Thyroid gland (tissue), 4 donors: ENCODE measurements at regions not wholly inside any gene's neighbourhood (a gene's known extent, or its start where the extent isn't known, plus 50 kb on each side); places are given as distances from the start of the nearest gene placed in this dataset.

Experiments
- POLR2A ChIP-seq, 2 donors: fragments of 450-650 bp; IDR thresholded peaks; one replicate each; pipeline ENCODE4 v1.6.1; 2017; ENCODE audit warnings: antibody characterized with exemption in 2 of 2, mild to moderate bottlenecking in 2 of 2, moderate library complexity in 1 of 2
- TF ChIP-seq, protein P1 (sequence below), 6 experiments: fragments of 200-600 bp in 3 of 6; fragments of 450-650 bp in 3 of 6; sonication (generic) in 3 of 6; IDR thresholded peaks; one replicate each; pipeline ENCODE4 v1.5.1; 2016 to 2019; ENCODE audit warnings: antibody characterized with exemption in 6 of 6, mild to moderate bottlenecking in 2 of 6, inconsistent platforms in 1 of 6, moderate library complexity in 1 of 6

- TF ChIP-seq, protein P1, sequence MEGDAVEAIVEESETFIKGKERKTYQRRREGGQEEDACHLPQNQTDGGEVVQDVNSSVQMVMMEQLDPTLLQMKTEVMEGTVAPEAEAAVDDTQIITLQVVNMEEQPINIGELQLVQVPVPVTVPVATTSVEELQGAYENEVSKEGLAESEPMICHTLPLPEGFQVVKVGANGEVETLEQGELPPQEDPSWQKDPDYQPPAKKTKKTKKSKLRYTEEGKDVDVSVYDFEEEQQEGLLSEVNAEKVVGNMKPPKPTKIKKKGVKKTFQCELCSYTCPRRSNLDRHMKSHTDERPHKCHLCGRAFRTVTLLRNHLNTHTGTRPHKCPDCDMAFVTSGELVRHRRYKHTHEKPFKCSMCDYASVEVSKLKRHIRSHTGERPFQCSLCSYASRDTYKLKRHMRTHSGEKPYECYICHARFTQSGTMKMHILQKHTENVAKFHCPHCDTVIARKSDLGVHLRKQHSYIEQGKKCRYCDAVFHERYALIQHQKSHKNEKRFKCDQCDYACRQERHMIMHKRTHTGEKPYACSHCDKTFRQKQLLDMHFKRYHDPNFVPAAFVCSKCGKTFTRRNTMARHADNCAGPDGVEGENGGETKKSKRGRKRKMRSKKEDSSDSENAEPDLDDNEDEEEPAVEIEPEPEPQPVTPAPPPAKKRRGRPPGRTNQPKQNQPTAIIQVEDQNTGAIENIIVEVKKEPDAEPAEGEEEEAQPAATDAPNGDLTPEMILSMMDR (IDR thresholded peaks at IDR 0.05): no peak
- TF ChIP-seq POLR2A (IDR thresholded peaks at IDR 0.05): no peak
Observed at GRCh38 chr12:127235761-127236160, 1031.2 kb upstream of the TMEM132C start.
